ENCODE measurements at regions not wholly inside any gene's neighbourhood (a gene's known extent, or its start where the extent isn't known, plus 50 kb on each side); places are given as distances from the start of the nearest gene placed in this dataset.

DNA sequence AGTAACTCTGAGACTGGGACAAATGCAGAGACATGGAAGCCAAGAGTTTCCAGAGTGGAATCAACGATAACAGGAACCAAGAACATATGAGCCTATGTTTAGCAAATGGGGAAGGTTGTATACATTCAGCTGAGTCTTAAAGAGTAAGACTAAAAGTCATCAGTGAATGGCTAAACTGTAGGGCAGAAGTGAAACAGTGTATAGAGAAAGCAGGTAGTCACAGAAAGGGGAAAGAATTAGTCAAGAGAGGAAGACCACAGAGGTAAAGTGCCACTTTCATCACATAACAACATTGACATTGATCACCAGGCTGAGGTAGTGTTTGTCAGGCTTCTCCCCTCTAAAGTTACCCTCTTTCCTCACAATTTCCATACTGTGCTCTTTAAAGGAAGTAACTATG is 306.5 kb upstream of the SPTLC3 start:
- no peak for TF ChIP-seq EZH2 (IDR thresholded peaks at IDR 0.05; ENCODE audit: borderline replicate concordance, low read length)
- TF ChIP-seq, protein P1, sequence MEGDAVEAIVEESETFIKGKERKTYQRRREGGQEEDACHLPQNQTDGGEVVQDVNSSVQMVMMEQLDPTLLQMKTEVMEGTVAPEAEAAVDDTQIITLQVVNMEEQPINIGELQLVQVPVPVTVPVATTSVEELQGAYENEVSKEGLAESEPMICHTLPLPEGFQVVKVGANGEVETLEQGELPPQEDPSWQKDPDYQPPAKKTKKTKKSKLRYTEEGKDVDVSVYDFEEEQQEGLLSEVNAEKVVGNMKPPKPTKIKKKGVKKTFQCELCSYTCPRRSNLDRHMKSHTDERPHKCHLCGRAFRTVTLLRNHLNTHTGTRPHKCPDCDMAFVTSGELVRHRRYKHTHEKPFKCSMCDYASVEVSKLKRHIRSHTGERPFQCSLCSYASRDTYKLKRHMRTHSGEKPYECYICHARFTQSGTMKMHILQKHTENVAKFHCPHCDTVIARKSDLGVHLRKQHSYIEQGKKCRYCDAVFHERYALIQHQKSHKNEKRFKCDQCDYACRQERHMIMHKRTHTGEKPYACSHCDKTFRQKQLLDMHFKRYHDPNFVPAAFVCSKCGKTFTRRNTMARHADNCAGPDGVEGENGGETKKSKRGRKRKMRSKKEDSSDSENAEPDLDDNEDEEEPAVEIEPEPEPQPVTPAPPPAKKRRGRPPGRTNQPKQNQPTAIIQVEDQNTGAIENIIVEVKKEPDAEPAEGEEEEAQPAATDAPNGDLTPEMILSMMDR (conservative IDR thresholded peaks at IDR 0.05 in 1 of 2, IDR thresholded peaks at IDR 0.05 in 1 of 2; ENCODE audit: extremely low read depth in 1 of 2, insufficient read depth in 1 of 2, low read depth in 1 of 2, low read length in 2 of 2), result no peak
